GM13977 (cell line): ENCODE measurements at regions not wholly inside any gene's neighbourhood (a gene's known extent, or its start where the extent isn't known, plus 50 kb on each side); places are given as distances from the start of the nearest gene placed in this dataset.

ENCODE experiments used
- DNase-seq: peaks from one replicate; pipeline ENCODE4 v3.0.0; 2012; ENCODE audit warnings: low spot score
- CTCF ChIP-seq: IDR thresholded peaks from 2 replicates; pipeline ENCODE4 v1.5.1; 2012; ENCODE audit warnings: mild to moderate bottlenecking, control low read depth; ENCODE audit not compliant: insufficient read depth; ENCODE audit errors: extremely low read depth, missing control alignments
- in situ Hi-C: fragments of 300-500 bp; cut with MboI; formaldehyde crosslinking; loops from one replicate; pipeline ENCODE4 v1.12.0; 2022; ENCODE audit warnings: low sequenced_read_pairs, low pct_unique_long_range_greater_than_20kb, mixed read lengths, inconsistent platforms; ENCODE audit not compliant: unreplicated experiment

- TF ChIP-seq CTCF: no peak
- in situ Hi-C loops: no loop called here
- no peak for DNase-seq
Observed at GRCh38 chr7:46989247-46989646, 592.7 kb downstream of the TNS3 start.

GRCh38 chr7:46982928-46983327 lies 599.0 kb downstream of the TNS3 start:
- in situ Hi-C loops: no loop called here
- TF ChIP-seq CTCF: no peak
- DNase-seq: no peak

GRCh38 chr7:46979439-46979838 lies 602.5 kb downstream of the TNS3 start:
- in situ Hi-C loops: no loop called here
- TF ChIP-seq CTCF: no peak
- DNase-seq: no peak

GRCh38 chr7:46975493-46975892 lies 606.4 kb downstream of the TNS3 start:
- in situ Hi-C loops: no loop called here

DNA sequence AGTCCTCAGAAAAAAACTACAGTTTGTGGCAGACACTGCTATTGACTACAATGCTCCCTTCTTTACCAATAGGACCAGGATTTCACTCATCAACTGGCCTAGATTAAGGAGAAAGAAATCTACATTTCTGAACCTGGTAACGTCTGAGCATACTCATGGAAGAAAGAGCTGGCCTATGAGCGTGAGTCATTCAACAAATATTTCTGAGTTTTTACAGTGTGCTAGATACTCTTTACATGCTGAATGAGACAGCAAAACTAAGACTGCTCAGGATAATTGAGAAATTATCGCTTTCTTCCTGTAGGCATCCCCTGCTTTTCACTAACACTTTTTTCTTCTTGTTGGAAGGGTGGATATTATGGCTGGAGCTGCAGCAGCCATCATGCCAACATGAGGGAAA lies 609.7 kb downstream of the TNS3 start:
- TF ChIP-seq CTCF: no peak
- DNase-seq: no peak
- in situ Hi-C loops: no loop called here

More at GRCh38 chr7:46975493-46975892, 606.4 kb downstream of the TNS3 start:
- no peak for DNase-seq
- TF ChIP-seq CTCF: no peak

DNA sequence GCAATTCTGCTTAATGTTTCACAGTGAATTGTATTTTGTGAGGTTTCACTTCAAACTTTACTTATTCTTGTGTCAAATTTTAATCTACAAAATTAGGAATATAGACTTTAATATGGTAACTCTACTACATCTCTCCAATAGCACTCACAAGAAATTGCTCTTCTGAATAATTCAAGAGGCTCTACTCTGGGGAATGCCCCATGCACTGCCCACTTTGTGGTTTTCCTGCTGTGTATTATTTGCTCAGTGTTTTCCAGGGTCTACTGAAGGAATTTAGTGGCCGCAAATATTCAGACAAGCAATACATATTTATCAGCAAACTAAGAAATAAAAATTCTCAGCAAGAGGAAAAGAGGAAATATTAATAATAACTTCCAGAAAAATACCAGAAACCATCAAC lies 611.4 kb downstream of the TNS3 start:
- DNase-seq: no peak
- in situ Hi-C loops: no loop called here
- no peak for TF ChIP-seq CTCF

DNA sequence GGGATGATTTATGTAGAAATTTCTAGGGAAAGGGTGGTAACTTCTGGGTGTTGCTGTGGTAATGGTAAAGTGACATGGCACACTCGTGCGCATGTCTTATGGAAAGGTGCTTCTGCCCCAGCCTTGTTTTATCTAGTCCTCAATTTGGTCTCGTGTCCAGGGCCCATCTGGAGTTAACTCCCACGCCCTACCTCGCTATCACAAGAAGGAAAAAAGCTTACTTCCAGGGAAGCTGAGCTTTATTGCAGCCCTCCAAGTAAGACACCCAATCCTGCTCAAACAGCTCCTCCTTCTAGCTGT lies 611.8 kb downstream of the TNS3 start:
- DNase-seq: no peak
- no peak for TF ChIP-seq CTCF
- in situ Hi-C loops: no loop called here
